ENCODE measurements at regions not wholly inside any gene's neighbourhood (a gene's known extent, or its start where the extent isn't known, plus 50 kb on each side); places are given as distances from the start of the nearest gene placed in this dataset.

GRCh38 chr14:101418601-101419000 lies 142.7 kb upstream of the DIO3 start:
- no peak for DNase-seq

GRCh38 chr14:101426466-101426865 lies 134.8 kb upstream of the DIO3 start:
- DNase-seq = no peak

- DNase-seq = no peak
Measured at GRCh38 chr14:101428409-101428808, 132.9 kb upstream of the DIO3 start.

GRCh38 chr14:101435546-101435945 lies 125.7 kb upstream of the DIO3 start:
- no peak for DNase-seq

- no peak for DNase-seq
Measured at GRCh38 chr14:101439023-101439422, 122.3 kb upstream of the DIO3 start.

GRCh38 chr14:101440496-101440895 lies 120.8 kb upstream of the DIO3 start:
- DNase-seq = no peak

- DNase-seq = no peak
Measured at GRCh38 chr14:101441710-101442109, 119.6 kb upstream of the DIO3 start.

- DNase-seq = peak; percentile 12
Measured at GRCh38 chr14:101442451-101442850, 118.8 kb upstream of the DIO3 start.

- DNase-seq = no peak
Measured at GRCh38 chr14:101444116-101444515, 117.2 kb upstream of the DIO3 start.

- no peak for DNase-seq
Measured at GRCh38 chr14:101445278-101445677, 116.0 kb upstream of the DIO3 start.

GRCh38 chr14:101446387-101446969 lies 114.8 kb upstream of the DIO3 start:
- no peak for DNase-seq

GRCh38 chr14:101449114-101449513 lies 112.2 kb upstream of the DIO3 start:
- no peak for DNase-seq

- no peak for DNase-seq
Measured at GRCh38 chr14:101451166-101451565, 110.1 kb upstream of the DIO3 start.

GRCh38 chr14:101453225-101453624 lies 108.1 kb upstream of the DIO3 start:
- no peak for DNase-seq

GRCh38 chr14:101454229-101454628 lies 107.1 kb upstream of the DIO3 start:
- no peak for DNase-seq

GRCh38 chr14:101456246-101457175 lies 104.8 kb upstream of the DIO3 start:
- no peak for DNase-seq

- DNase-seq = no peak
Measured at GRCh38 chr14:101457301-101457935, 103.9 kb upstream of the DIO3 start.

GRCh38 chr14:101457936-101458740 lies 103.2 kb upstream of the DIO3 start:
- DNase-seq = no peak

GRCh38 chr14:101458741-101459550 lies 102.3 kb upstream of the DIO3 start:
- DNase-seq = no peak

- DNase-seq = no peak
Measured at GRCh38 chr14:101459551-101459900, 101.8 kb upstream of the DIO3 start.

GRCh38 chr14:101460521-101460920 lies 100.8 kb upstream of the DIO3 start:
- DNase-seq = no peak

Data from effector CD8-positive, alpha-beta T cell (primary cell).